VCaP (cell line): ENCODE measurements at regions not wholly inside any gene's neighbourhood (a gene's known extent, or its start where the extent isn't known, plus 50 kb on each side); places are given as distances from the start of the nearest gene placed in this dataset.
"Not testable (repeated sequence)": the region's sequence is repeated elsewhere in the genome, so short reads cannot be mapped to it uniquely, and the experiment has no call there.

Experiments
- H3K27ac ChIP-seq: fragments of 450-650 bp; 2 replicates; pipeline ENCODE4 v1.5.1; 2017
- TF ChIP-seq, protein P1 (sequence below): fragments of 450-650 bp; conservative IDR thresholded peaks from 2 replicates; pipeline ENCODE4 v1.5.1; 2017; ENCODE audit warnings: mild to moderate bottlenecking, moderate library complexity

DNA sequence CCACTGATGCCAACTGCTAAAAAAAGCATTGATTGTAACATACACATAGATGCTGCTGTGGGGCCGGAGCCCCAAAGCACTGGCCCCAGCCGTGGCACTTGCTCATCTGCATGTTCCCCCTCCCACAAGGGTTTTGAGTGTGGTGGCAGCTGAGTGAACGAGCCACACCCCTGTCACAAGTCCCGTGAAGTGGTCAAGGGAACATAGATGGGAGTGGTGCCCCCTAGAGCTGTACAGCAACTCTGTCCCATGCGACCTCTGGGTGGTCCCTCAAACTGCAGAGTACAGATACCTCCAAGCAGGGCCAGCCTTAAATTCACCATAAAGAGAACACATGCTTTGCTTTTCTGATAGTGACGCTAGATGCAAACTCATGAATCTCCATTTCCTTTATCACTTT, 503.3 kb upstream of the NRP1 start:
- H3K27ac ChIP-seq, result no peak overlapping the region
- TF ChIP-seq, protein P1, sequence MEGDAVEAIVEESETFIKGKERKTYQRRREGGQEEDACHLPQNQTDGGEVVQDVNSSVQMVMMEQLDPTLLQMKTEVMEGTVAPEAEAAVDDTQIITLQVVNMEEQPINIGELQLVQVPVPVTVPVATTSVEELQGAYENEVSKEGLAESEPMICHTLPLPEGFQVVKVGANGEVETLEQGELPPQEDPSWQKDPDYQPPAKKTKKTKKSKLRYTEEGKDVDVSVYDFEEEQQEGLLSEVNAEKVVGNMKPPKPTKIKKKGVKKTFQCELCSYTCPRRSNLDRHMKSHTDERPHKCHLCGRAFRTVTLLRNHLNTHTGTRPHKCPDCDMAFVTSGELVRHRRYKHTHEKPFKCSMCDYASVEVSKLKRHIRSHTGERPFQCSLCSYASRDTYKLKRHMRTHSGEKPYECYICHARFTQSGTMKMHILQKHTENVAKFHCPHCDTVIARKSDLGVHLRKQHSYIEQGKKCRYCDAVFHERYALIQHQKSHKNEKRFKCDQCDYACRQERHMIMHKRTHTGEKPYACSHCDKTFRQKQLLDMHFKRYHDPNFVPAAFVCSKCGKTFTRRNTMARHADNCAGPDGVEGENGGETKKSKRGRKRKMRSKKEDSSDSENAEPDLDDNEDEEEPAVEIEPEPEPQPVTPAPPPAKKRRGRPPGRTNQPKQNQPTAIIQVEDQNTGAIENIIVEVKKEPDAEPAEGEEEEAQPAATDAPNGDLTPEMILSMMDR, result no peak

DNA sequence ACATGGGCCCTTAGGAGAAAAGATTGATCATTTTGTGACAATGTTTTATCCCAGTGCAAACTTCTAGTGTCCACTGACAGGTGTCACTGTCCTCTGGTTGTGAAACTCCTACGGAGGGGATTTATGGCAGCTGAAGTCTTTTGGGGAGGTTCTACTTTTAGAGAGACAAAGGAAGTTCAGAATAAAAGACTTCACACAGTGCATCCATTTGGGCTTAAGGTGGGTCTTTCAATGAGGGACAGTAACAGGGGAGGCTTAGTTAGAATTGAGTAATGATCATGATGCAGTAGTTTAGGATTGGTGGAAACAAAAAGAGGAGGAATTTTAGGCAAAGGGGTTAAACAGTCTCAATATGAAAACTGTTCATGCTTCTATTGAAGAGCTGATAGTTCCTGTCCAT, 501.1 kb upstream of the NRP1 start:
- TF ChIP-seq, protein P1, result no peak

DNA sequence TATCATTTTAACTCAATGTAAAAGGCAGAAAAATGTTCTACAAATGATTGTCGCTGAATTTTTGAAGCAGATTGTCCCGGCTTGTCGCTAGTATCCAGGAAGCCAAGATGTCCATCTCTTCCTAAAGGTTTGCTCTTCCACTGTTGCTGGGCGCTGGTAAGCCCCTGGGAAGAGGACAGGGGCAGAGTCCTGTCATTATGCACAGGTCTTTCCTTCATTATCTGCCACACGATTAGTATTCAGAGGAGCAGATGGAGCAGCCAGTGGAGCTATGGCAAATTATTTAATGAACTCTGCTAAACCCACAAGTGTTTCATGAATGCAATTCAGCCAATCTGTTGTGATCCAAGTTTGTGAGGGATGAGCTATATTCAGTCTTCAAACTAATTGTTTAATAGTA, 499.1 kb upstream of the NRP1 start:
- no peak overlapping the region for H3K27ac ChIP-seq
- TF ChIP-seq, protein P1, result no peak

More for the DNA sequence above, 501.1 kb upstream of the NRP1 start:
- no peak overlapping the region for H3K27ac ChIP-seq

DNA sequence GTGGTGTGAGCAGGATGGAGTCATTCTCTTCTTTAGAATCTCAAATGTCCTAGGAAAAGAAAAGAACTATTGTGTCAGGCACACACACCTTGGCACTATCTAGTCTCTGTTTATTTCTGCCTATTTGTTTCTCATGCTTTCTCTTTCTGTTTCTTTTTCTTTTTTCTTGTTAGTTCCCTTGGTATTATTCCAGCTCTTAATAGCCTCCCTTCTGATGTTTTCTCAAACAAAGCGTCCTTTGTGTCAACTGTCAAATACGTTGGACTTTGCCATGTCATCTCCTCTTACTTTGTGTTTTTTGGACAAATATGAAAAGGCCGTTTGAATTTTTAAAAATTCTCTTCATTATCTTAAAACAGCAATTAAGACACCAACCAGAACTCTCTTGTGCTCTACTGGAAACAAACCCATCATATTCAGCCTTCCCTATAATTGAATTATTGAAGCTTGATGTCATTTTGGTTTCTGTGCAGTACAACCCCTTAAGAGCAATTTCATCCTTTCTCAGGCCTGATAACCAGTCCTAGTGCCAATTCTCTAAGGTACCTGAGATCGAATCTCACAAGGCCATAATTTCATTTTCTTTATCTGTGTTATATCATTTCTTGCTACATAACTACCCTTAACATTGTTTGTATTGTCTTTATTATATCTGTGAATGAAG, 497.8 kb upstream of the NRP1 start:
- H3K27ac ChIP-seq, result no peak overlapping the region

DNA sequence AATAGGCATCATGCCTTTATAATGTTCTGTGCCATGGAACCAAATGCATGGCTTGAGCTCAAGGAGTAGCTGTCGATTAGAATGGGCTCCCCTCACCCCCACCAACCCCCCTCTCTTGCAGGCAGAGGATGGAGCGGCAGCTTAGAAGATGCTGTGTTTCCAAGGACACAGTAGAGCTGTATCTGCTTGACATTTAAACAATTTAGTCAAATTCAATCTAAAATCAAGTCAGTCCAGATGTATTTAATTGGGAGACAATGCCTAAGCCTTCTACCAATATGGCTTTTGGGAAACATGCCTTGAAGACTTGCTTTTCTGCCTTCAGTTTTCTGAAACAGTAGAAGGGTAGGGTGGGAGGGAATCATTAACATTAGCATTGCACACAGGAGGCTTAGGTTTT, 497.1 kb upstream of the NRP1 start:
- H3K27ac ChIP-seq, result no peak overlapping the region
- TF ChIP-seq, protein P1, result no peak

More for the DNA sequence above, 497.8 kb upstream of the NRP1 start:
- TF ChIP-seq, protein P1, result no peak

DNA sequence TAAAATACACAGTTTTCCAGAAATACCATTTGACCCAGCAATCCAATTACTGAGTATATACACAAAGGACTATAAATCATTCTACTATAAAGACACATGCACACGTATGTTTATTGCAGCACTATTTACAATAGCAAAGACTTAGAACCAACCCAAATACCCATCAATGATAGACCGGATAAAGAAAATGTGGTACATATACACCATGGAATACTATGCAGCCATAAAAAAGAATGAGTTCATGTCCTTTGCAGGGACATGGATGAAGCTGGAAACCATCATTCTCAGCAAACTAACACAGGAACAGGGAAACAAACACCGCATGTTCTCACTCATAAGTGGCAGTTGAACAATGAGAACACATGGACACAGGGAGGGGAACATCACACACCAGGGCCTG, 495.4 kb upstream of the NRP1 start:
- not testable (repeated sequence) for H3K27ac ChIP-seq

DNA sequence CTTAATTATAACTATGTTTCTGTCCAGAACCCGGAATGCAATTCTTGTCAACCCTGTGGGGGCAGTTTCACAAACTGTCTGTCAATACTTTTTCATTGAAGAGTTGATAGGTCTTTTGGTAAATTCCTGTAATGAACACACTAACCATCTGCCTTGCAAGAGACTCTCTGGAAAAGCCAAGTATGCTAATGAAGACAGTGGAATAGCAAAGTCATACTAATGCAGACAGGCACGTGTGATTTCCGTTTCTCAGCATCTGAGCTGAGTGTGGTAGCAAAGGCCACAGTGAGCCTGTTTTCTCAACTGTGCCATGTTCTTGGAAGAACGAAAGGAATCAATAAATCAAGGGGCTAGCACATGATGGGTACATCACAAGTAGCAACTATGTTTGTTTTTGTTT, 494.1 kb upstream of the NRP1 start:
- TF ChIP-seq, protein P1, result no peak
- no peak overlapping the region for H3K27ac ChIP-seq

DNA sequence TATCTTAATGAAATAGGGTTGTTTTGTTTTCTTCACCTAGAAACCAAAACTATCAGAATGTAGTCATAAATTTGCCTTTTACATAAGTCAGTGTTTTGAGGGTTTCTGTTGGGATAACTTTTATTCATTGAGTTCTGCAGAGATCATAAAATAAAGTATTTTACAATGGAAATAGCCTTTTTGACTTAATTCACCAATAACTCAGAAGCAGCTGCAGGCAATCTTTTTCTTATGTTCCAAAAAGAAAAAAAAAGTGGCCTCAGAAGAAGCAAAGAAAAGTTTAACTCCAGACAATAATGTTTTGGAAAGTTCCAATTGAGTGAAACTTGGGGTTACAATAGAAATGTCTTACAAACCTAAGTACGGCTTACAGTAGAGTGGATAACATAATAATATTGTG, 491.7 kb upstream of the NRP1 start:
- no peak overlapping the region for H3K27ac ChIP-seq
- TF ChIP-seq, protein P1, result no peak
